A673 (cell line): ENCODE measurements at regions not wholly inside any gene's neighbourhood (a gene's known extent, or its start where the extent isn't known, plus 50 kb on each side); places are given as distances from the start of the nearest gene placed in this dataset.

Source experiments
- BruUV-seq: library from RNA; stranded (reverse); fragments of 400-500 nt; replicated peaks from 2 replicates; lab custom pipeline; 2021; lab: Mats Ljungman, UMichigan
- CTCF ChIA-PET: fragments of 300-600 bp; sonication (Branson Sonifier 250); formaldehyde crosslinking; loops from one replicate; lab custom pipeline; 2022; ENCODE audit warnings: antibody characterized with exemption; lab: Charles Lee
- POLR2A ChIA-PET: fragments of 300-600 bp; sonication (Branson Sonifier 250); formaldehyde crosslinking; loops from one replicate; lab custom pipeline; 2022; ENCODE audit warnings: antibody characterized with exemption; ENCODE audit not compliant: low non-redundant PET; lab: Charles Lee
- DNase-seq: peaks from one replicate; pipeline ENCODE4 v3.0.0-alpha.2; 2015; ENCODE audit warnings: low spot score
- H3K27ac ChIP-seq: fragments of 200-600 bp; sonication (generic); 2 replicates; pipeline ENCODE4 v1.5.1; 2016; ENCODE audit warnings: mixed run types, low read depth, mild to moderate bottlenecking, mixed read lengths, antibody characterized with exemption, low read length; ENCODE audit not compliant: poor library complexity, severe bottlenecking
- H3K27me3 ChIP-seq: fragments of 200-600 bp; sonication (generic); replicated peaks from 2 replicates; pipeline ENCODE4 v1.6.1; 2017; ENCODE audit warnings: mixed run types, low read depth, mild to moderate bottlenecking, mixed read lengths, antibody characterized with exemption, low read length; ENCODE audit not compliant: insufficient read depth, poor library complexity
- H3K36me3 ChIP-seq: fragments of 200-600 bp; sonication (generic); 2 replicates; pipeline ENCODE4 v1.6.1; 2016; ENCODE audit warnings: mixed run types, mild to moderate bottlenecking, mixed read lengths, antibody characterized with exemption, low read length; ENCODE audit not compliant: insufficient read depth, poor library complexity, severe bottlenecking
- H3K4me1 ChIP-seq: fragments of 200-600 bp; sonication (generic); 2 replicates; pipeline ENCODE4 v1.6.1; 2017; ENCODE audit warnings: mixed run types, mild to moderate bottlenecking, mixed read lengths, antibody characterized with exemption, low read length; ENCODE audit not compliant: insufficient read depth, poor library complexity, severe bottlenecking
- H3K4me3 ChIP-seq: fragments of 200-600 bp; sonication (generic); 2 replicates; pipeline ENCODE4 v1.5.1; 2016; ENCODE audit warnings: low read depth, mixed run types, mild to moderate bottlenecking, mixed read lengths, low read length; ENCODE audit not compliant: poor library complexity, severe bottlenecking
- H3K9me3 ChIP-seq: fragments of 200-600 bp; sonication (generic); 2 replicates; pipeline ENCODE4 v1.6.1; 2016; ENCODE audit warnings: mixed run types, low read depth, mild to moderate bottlenecking, mixed read lengths, antibody characterized with exemption, low read length; ENCODE audit not compliant: poor library complexity, severe bottlenecking
- EZH2 ChIP-seq: fragments of 200-600 bp; sonication (generic); IDR thresholded peaks from 2 replicates; pipeline ENCODE4 v1.6.1; 2017; ENCODE audit warnings: borderline replicate concordance, low read depth, mild to moderate bottlenecking, mixed read lengths, antibody characterized with exemption, low read length; ENCODE audit not compliant: poor library complexity, severe bottlenecking
- intact Hi-C: fragments of 100-400 bp; cut with micrococcal nuclease; formaldehyde crosslinking; loops from one replicate; pipeline ENCODE4 v1.10.0; 2022; ENCODE audit not compliant: unreplicated experiment
- TF ChIP-seq, protein P1 (sequence below): fragments of 300-800, 200-600 bp; sonication (generic); conservative IDR thresholded peaks from 2 replicates; pipeline ENCODE4 v1.5.1; 2017; ENCODE audit warnings: low read depth, mild to moderate bottlenecking, antibody characterized with exemption, low read length, moderate library complexity, mixed read lengths

- Histone ChIP-seq H3K4me1 (no peaks in the 10 kb centered on the region), H3K27ac (no peak overlapping the region), H3K4me3 (no peak overlapping the region), H3K9me3 (no peaks in the 10 kb centered on the region), H3K27me3 (no peaks in the 10 kb centered on the region), H3K36me3 (no peaks in the 10 kb centered on the region)
- TF ChIP-seq, protein P1, sequence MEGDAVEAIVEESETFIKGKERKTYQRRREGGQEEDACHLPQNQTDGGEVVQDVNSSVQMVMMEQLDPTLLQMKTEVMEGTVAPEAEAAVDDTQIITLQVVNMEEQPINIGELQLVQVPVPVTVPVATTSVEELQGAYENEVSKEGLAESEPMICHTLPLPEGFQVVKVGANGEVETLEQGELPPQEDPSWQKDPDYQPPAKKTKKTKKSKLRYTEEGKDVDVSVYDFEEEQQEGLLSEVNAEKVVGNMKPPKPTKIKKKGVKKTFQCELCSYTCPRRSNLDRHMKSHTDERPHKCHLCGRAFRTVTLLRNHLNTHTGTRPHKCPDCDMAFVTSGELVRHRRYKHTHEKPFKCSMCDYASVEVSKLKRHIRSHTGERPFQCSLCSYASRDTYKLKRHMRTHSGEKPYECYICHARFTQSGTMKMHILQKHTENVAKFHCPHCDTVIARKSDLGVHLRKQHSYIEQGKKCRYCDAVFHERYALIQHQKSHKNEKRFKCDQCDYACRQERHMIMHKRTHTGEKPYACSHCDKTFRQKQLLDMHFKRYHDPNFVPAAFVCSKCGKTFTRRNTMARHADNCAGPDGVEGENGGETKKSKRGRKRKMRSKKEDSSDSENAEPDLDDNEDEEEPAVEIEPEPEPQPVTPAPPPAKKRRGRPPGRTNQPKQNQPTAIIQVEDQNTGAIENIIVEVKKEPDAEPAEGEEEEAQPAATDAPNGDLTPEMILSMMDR = no peak
- no peak for TF ChIP-seq EZH2
- no peak for DNase-seq
- POLR2A ChIA-PET = no interaction called here
- intact Hi-C loops = no loop called here
- no TSS peak for BruUV-seq
- CTCF ChIA-PET = no interaction called here
Measured at GRCh38 chr9:74391816-74392215, 105.3 kb upstream of the RORB start.

GRCh38 chr9:74403581-74403980 is 93.6 kb upstream of the RORB start:
- Histone ChIP-seq H3K9me3 (no peaks in the 10 kb centered on the region), H3K27me3 (no peaks in the 10 kb centered on the region), H3K4me1 (no peaks in the 10 kb centered on the region), H3K4me3 (no peak overlapping the region), H3K27ac (no peak overlapping the region), H3K36me3 (no peaks in the 10 kb centered on the region)
- no TSS peak for BruUV-seq
- intact Hi-C loops = no loop called here
- CTCF ChIA-PET = no interaction called here
- DNase-seq = no peak
- POLR2A ChIA-PET = no interaction called here
- TF ChIP-seq, protein P1 = no peak
- TF ChIP-seq EZH2 = no peak

- Histone ChIP-seq H3K4me3 (no peak overlapping the region), H3K9me3 (peaks cover 4% of the 10 kb centered on the region), H3K36me3 (no peaks in the 10 kb centered on the region), H3K27ac (no peak overlapping the region), H3K27me3 (no peaks in the 10 kb centered on the region), H3K4me1 (no peaks in the 10 kb centered on the region)
- TF ChIP-seq, protein P1 = no peak
- no peak for TF ChIP-seq EZH2
- DNase-seq = no peak
- no TSS peak for BruUV-seq
- ChIA-PET POLR2A (no interaction called here), CTCF (no interaction called here)
- intact Hi-C loops = no loop called here
Measured at GRCh38 chr9:74404620-74405019, 92.5 kb upstream of the RORB start.
